HG03354 (cell line): ENCODE measurements at regions not wholly inside any gene's neighbourhood (a gene's known extent, or its start where the extent isn't known, plus 50 kb on each side); places are given as distances from the start of the nearest gene placed in this dataset.
"Not testable (repeated sequence)": the region's sequence is repeated elsewhere in the genome, so short reads cannot be mapped to it uniquely, and the experiment has no call there.

ENCODE experiments used
- ATAC-seq: cut with Tn5 transposase; IDR thresholded peaks from one replicate; pipeline ENCODE4 v1.9.1; 2021; ENCODE audit warnings: mild to moderate bottlenecking; ENCODE audit not compliant: unreplicated experiment, poor library complexity, severe bottlenecking

DNA sequence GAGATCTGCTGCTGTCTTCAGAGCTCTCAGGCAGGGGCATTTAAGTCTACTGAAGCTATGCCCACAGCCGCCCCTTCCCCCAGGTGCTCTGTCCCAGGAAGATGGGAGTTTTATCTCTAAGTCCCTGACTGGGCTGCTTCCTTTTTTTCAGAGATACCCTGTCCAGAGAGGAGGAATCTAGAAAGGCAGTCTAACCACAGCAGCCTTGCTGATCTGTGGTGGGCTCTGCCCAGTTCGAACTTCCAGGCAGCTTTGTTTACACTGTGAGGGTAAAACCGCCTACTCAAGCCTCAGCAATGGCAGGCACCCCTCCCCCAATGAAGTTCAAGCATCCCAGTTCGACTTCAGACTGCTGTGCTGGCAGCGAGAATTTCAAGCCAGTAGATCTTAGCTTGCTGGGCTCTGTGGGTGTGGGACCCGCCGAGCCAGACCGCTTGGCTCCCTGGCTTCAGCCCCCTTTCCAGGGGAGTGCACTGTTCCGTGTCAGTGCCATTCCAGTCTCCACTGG is 1639.9 kb upstream of the ADGRL3 start:
- ATAC-seq: not testable (repeated sequence)

- no peak for ATAC-seq
These were observed 1634.3 kb upstream of the ADGRL3 start for GRCh38 chr4:59565836-59566235.

DNA sequence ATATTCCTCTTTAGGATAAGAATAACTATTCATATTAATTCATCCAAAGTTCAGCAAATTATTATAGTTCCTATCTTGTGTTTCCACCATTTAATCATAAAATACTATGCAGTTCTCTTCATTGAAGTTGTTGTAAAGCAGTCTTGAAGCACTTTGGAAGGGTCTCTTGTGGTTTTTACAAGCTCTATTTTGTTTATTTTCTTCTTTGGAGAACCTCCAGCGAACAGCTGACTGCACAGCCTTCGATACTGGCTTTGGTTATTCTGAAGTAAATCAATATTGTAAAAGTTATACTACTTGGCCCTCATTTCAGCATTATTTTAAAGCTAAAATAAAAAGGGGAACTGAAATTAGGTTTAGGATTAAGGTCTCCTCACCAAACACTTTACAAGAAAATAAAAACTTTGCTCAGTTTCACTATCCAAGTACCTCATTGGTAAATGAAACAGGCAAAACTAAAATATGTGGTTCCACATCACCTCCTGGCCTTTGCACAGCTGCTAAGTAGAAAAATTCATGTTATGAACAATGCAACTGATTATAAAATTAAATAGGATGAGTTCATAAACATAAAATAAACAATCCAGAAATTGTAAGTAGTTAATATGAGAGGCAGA is 1629.2 kb upstream of the ADGRL3 start:
- ATAC-seq: peak; percentile 94

DNA sequence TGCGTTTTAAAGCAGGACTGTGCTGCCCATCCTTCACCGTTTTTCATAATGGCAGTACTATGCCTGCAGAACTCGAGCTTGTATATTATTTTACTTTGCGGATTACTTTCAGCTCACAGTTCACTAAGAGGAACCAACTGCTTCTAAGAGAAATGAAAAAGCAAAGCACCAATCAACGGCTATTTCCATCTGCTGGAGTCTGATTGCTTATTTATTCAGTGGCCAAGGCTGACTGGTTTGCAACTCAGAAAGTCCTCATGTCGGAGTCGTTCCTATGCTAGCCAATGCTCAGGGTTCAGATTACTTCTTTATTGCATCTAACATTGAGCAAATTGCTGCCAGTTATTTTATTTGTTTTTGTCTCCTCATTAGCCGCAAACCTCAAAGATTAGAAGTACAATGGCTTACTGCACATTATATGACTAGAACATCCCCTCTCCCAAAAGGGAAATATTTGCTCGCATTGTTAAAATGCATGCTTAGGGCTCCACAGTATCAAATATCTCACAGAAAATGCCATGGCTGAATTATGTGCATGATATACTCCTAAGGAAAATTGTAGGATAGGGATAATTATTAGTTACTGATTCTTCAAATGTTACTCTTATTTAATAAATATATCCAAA is 1628.2 kb upstream of the ADGRL3 start:
- no peak for ATAC-seq

- no peak for ATAC-seq
These were observed 1616.1 kb upstream of the ADGRL3 start for GRCh38 chr4:59583845-59584568.

- no peak for ATAC-seq
These were observed 1602.4 kb upstream of the ADGRL3 start for GRCh38 chr4:59597536-59598329.

GRCh38 chr4:59598330-59598618 is 1601.9 kb upstream of the ADGRL3 start:
- no peak for ATAC-seq

DNA sequence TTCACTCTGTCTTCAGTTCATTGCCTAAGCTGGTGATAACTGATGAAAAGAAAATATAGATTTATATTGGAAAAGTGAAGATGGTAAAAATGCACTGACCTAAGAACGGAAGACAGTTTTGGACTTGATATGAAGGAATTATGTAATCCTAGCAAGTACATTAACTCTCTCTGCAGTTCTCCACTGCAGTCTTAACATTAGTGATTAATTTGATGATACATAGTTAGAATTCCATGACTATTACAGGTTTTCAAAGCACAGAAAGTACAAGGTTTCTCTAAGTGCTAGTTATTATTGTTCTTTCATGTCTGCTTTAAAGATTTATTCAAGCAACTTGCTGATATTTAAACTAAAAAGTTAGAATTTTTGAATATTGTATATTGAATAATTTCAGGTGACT is 1591.7 kb upstream of the ADGRL3 start:
- ATAC-seq: no peak

DNA sequence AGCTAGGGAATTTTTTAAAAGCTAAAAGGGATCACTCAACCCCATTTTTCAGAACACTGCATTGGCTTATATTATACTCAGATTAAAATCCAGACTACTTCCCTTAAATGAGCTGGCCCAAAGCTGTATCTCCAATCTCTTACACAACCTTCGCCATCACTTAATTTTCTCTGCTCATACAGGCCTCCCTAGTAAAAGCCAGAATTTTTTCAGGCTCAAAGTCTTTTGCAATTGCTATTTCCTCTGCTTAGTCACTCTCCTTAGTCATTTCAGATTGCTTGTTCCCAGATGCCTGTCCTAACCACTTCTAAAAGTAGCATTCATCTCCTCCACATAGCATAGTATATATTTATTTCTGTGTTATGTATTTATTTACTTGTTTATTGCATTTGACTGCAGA is 1587.9 kb upstream of the ADGRL3 start:
- ATAC-seq: no peak

DNA sequence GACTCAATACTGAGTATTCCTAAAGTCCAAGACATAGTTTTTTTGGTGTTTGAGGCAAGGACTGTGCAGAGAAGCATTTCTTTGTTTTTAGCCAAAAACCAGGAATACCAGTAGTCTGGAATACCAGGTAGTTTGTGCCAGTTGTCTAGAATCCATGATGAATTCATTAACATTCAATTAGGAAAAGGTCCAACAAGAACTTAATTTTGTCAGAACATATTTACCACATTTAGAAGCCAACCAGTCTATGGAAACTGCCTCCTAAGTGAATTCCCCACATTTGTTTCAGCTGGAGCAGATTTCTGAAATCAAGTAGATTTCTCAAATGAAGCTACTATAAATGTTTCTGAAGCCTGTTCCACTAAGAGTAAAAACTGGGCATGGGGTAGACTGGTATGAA is 1584.8 kb upstream of the ADGRL3 start:
- ATAC-seq: no peak

DNA sequence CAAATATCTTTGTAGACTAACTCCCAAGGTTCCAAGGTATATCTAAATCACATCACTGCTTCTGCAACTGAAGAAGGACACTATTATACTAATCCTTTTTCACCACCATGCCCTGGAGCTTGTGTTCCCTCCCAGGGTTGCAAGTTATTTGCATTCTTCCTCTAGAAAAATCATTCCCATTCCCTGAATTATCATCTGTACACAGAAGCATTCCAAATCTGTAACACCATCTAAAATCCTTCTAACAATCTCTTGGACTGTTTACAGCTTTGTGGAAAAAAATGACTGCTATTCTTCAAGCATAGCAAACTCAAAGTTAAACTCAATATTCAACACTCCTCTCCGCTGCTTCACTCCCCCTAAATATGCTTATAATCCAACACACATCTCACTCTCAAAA is 1570.8 kb upstream of the ADGRL3 start:
- no peak for ATAC-seq

GRCh38 chr4:59630235-59630634 is 1569.9 kb upstream of the ADGRL3 start:
- no peak for ATAC-seq

DNA sequence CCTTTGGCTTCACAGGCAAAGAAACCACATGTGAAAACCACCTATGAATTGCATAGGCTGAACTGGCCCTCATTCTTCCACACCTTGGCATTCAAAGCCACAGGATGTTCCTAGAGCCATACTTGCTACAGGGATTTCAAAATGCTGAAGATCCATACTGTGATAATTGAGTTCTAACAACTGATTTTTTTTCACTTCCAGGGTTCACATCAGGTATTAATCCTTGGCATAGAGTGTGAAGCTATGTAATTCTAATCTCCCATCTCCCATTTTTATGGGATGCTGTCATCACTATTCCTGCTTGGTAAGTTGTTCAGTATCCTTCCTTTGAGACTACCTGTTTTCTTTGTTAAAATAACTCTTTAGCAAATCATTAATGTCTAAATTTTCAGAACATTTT is 1569.2 kb upstream of the ADGRL3 start:
- ATAC-seq: no peak

DNA sequence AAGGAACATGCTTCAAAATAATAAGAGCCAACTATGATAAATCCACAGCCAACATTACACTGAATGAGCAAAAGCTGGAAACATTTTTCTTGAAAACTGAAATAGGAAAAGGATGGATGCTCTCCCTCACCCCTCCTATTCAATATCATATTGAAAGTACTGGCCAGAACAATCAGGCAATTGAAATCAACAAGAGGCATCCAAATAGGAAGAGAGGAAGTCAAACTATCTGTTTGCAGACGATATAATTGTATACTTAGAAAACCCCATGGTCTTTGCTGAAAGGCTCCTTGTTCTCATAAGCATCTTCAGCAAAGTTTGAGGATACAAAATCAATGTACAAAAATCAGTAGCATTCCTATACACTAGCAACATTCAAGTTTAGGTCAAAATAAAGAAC is 1562.5 kb upstream of the ADGRL3 start:
- no peak for ATAC-seq

GRCh38 chr4:59643682-59644081 is 1556.4 kb upstream of the ADGRL3 start:
- ATAC-seq: no peak

GRCh38 chr4:59644765-59645164 is 1555.4 kb upstream of the ADGRL3 start:
- no peak for ATAC-seq

- no peak for ATAC-seq
These were observed 1554.0 kb upstream of the ADGRL3 start for GRCh38 chr4:59646082-59646481.

DNA sequence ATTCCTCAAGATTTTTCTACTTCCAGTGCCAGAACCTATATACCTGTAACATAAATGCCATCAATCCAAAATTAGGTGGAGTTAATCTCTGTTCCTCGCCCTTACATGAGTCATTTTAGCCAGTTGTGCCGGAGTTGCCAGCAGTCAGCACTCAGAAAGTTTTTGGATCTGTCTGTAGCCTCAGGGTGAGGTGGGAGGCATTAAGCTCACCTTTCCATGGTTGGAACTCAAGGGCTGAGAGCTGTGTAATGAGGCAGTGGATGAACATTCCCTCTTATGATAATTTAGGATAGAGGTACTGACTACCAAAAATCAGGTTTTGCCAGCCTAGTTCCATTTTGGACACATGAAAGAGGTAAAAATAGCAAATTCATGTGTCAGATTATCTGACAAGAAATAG is 1553.1 kb upstream of the ADGRL3 start:
- no peak for ATAC-seq

GRCh38 chr4:59647500-59647899 is 1552.6 kb upstream of the ADGRL3 start:
- ATAC-seq: no peak

- no peak for ATAC-seq
These were observed 1549.3 kb upstream of the ADGRL3 start for GRCh38 chr4:59650861-59651260.
